ENCODE measurements at regions not wholly inside any gene's neighbourhood (a gene's known extent, or its start where the extent isn't known, plus 50 kb on each side); places are given as distances from the start of the nearest gene placed in this dataset.

- TF ChIP-seq CTCF (conservative IDR thresholded peaks at IDR 0.05) (no peak), ZFX (IDR thresholded peaks at IDR 0.05) (no peak)
- no peak overlapping the region for H3K27ac ChIP-seq
These were observed 55.1 kb downstream of the MRPL36 start for GRCh38 chr5:1744393-1745122.

GRCh38 chr5:1743769-1744085 lies 55.9 kb downstream of the MRPL36 start:
- no peak overlapping the region for H3K27ac ChIP-seq
- no peak for TF ChIP-seq CTCF (conservative IDR thresholded peaks at IDR 0.05)
- TF ChIP-seq ZFX (IDR thresholded peaks at IDR 0.05) = no peak

- no peak for TF ChIP-seq CTCF (conservative IDR thresholded peaks at IDR 0.05)
- TF ChIP-seq ZFX (IDR thresholded peaks at IDR 0.05) = no peak
- H3K27ac ChIP-seq = no peak overlapping the region
These were observed 56.4 kb downstream of the MRPL36 start for GRCh38 chr5:1743061-1743768.

GRCh38 chr5:1737790-1738405 lies 61.7 kb downstream of the MRPL36 start:
- no peak overlapping the region for H3K27ac ChIP-seq
- TF ChIP-seq CTCF (conservative IDR thresholded peaks at IDR 0.05) = peak; percentile 86
- no peak for TF ChIP-seq ZFX (IDR thresholded peaks at IDR 0.05)

- TF ChIP-seq CTCF (conservative IDR thresholded peaks at IDR 0.05) (no peak), ZFX (IDR thresholded peaks at IDR 0.05) (no peak)
- H3K27ac ChIP-seq = no peak overlapping the region
These were observed 62.5 kb downstream of the MRPL36 start for GRCh38 chr5:1736889-1737711.

- no peak overlapping the region for H3K27ac ChIP-seq
- TF ChIP-seq CTCF (conservative IDR thresholded peaks at IDR 0.05) (no peak), ZFX (IDR thresholded peaks at IDR 0.05) (no peak)
These were observed 63.6 kb downstream of the MRPL36 start for GRCh38 chr5:1736065-1736464.
